ENCODE measurements at regions not wholly inside any gene's neighbourhood (a gene's known extent, or its start where the extent isn't known, plus 50 kb on each side); places are given as distances from the start of the nearest gene placed in this dataset.

GRCh38 chr2:196391149-196391479, 219.7 kb upstream of the STK17B start:
- Histone ChIP-seq H3K27me3 (ENCODE audit: insufficient read depth, low read length) (no peaks in the 10 kb centered on the region), H3K4me1 (ENCODE audit: control insufficient read depth, insufficient read depth, low read length, unreplicated experiment) (no peaks in the 10 kb centered on the region), H2AFZ (ENCODE audit: low read length, unreplicated experiment) (no peak overlapping the region), H3K79me2 (ENCODE audit: control insufficient read depth, insufficient read depth, low read length, unreplicated experiment) (no peaks in the 10 kb centered on the region), H3K27ac (ENCODE audit: low read depth, low read length) (no peak overlapping the region), H3K4me3 (ENCODE audit: low read depth, low read length) (no peak overlapping the region), H3K36me3 (ENCODE audit: insufficient read depth, low read length) (no peaks in the 10 kb centered on the region)

- Histone ChIP-seq H3K27me3 (ENCODE audit: insufficient read depth, low read length) (no peaks in the 10 kb centered on the region), H3K4me3 (ENCODE audit: low read depth, low read length) (no peak overlapping the region), H2AFZ (ENCODE audit: low read length, unreplicated experiment) (peak overlapping the region; percentile 3), H3K79me2 (ENCODE audit: control insufficient read depth, insufficient read depth, low read length, unreplicated experiment) (no peaks in the 10 kb centered on the region), H3K4me1 (ENCODE audit: control insufficient read depth, insufficient read depth, low read length, unreplicated experiment) (peaks cover 34% of the 10 kb centered on the region), H3K27ac (ENCODE audit: low read depth, low read length) (no peak overlapping the region), H3K36me3 (ENCODE audit: insufficient read depth, low read length) (no peaks in the 10 kb centered on the region)
These were observed 227.7 kb upstream of the STK17B start for GRCh38 chr2:196399096-196399495.

- peak overlapping the region; percentile 59 for H3K27ac ChIP-seq (ENCODE audit: low read depth, low read length)
- peaks cover 38% of the 10 kb centered on the region for H3K4me1 ChIP-seq (ENCODE audit: control insufficient read depth, insufficient read depth, low read length, unreplicated experiment)
These were observed 228.6 kb upstream of the STK17B start for GRCh38 chr2:196399722-196400691.

GRCh38 chr2:196403471-196403870, 232.1 kb upstream of the STK17B start:
- Histone ChIP-seq H3K27ac (ENCODE audit: low read depth, low read length) (peak overlapping the region; percentile 52), H3K27me3 (ENCODE audit: insufficient read depth, low read length) (no peaks in the 10 kb centered on the region), H2AFZ (ENCODE audit: low read length, unreplicated experiment) (peak overlapping the region; percentile 79), H3K79me2 (ENCODE audit: control insufficient read depth, insufficient read depth, low read length, unreplicated experiment) (no peaks in the 10 kb centered on the region), H3K36me3 (ENCODE audit: insufficient read depth, low read length) (no peaks in the 10 kb centered on the region), H3K4me3 (ENCODE audit: low read depth, low read length) (no peak overlapping the region), H3K4me1 (ENCODE audit: control insufficient read depth, insufficient read depth, low read length, unreplicated experiment) (peaks cover 38% of the 10 kb centered on the region)

More at GRCh38 chr2:196399722-196400691, 228.6 kb upstream of the STK17B start:
- Histone ChIP-seq H3K27me3 (ENCODE audit: insufficient read depth, low read length) (no peaks in the 10 kb centered on the region), H3K79me2 (ENCODE audit: control insufficient read depth, insufficient read depth, low read length, unreplicated experiment) (no peaks in the 10 kb centered on the region), H3K36me3 (ENCODE audit: insufficient read depth, low read length) (no peaks in the 10 kb centered on the region), H2AFZ (ENCODE audit: low read length, unreplicated experiment) (peak overlapping the region; percentile 3), H3K4me3 (ENCODE audit: low read depth, low read length) (no peak overlapping the region; the same call in 1 of the 2 replicates)

- H3K36me3 ChIP-seq (ENCODE audit: insufficient read depth, low read length): no peaks in the 10 kb centered on the region
- H2AFZ ChIP-seq (ENCODE audit: low read length, unreplicated experiment): no peak overlapping the region
- H3K4me1 ChIP-seq (ENCODE audit: control insufficient read depth, insufficient read depth, low read length, unreplicated experiment): peaks cover 34% of the 10 kb centered on the region
These were observed 232.9 kb upstream of the STK17B start for GRCh38 chr2:196404276-196404675.

GRCh38 chr2:196407675-196408264, 231.7 kb upstream of the CCDC150 start:
- no peaks in the 10 kb centered on the region for H3K79me2 ChIP-seq (ENCODE audit: control insufficient read depth, insufficient read depth, low read length, unreplicated experiment)
- H3K27me3 ChIP-seq (ENCODE audit: insufficient read depth, low read length): no peaks in the 10 kb centered on the region
- no peak overlapping the region for H3K4me3 ChIP-seq (ENCODE audit: low read depth, low read length)
- H2AFZ ChIP-seq (ENCODE audit: low read length, unreplicated experiment): no peak overlapping the region
- H3K36me3 ChIP-seq (ENCODE audit: insufficient read depth, low read length): no peaks in the 10 kb centered on the region
- no peak overlapping the region for H3K27ac ChIP-seq (ENCODE audit: low read depth, low read length)
- H3K4me1 ChIP-seq (ENCODE audit: control insufficient read depth, insufficient read depth, low read length, unreplicated experiment): peaks cover 18% of the 10 kb centered on the region

More at GRCh38 chr2:196404276-196404675, 232.9 kb upstream of the STK17B start:
- H3K27ac ChIP-seq (ENCODE audit: low read depth, low read length): peak overlapping the region; percentile 52
- H3K4me3 ChIP-seq (ENCODE audit: low read depth, low read length): no peak overlapping the region
- H3K27me3 ChIP-seq (ENCODE audit: insufficient read depth, low read length): no peaks in the 10 kb centered on the region
- H3K79me2 ChIP-seq (ENCODE audit: control insufficient read depth, insufficient read depth, low read length, unreplicated experiment): no peaks in the 10 kb centered on the region

GRCh38 chr2:196409376-196409775, 230.1 kb upstream of the CCDC150 start:
- Histone ChIP-seq H3K4me1 (ENCODE audit: control insufficient read depth, insufficient read depth, low read length, unreplicated experiment) (peaks cover 2% of the 10 kb centered on the region), H3K79me2 (ENCODE audit: control insufficient read depth, insufficient read depth, low read length, unreplicated experiment) (no peaks in the 10 kb centered on the region), H3K27me3 (ENCODE audit: insufficient read depth, low read length) (no peaks in the 10 kb centered on the region), H2AFZ (ENCODE audit: low read length, unreplicated experiment) (no peak overlapping the region), H3K27ac (ENCODE audit: low read depth, low read length) (no peak overlapping the region), H3K36me3 (ENCODE audit: insufficient read depth, low read length) (no peaks in the 10 kb centered on the region), H3K4me3 (ENCODE audit: low read depth, low read length) (no peak overlapping the region)

GRCh38 chr2:196410008-196410407, 229.5 kb upstream of the CCDC150 start:
- H3K27ac ChIP-seq (ENCODE audit: low read depth, low read length): no peak overlapping the region
- H3K27me3 ChIP-seq (ENCODE audit: insufficient read depth, low read length): no peaks in the 10 kb centered on the region
- H3K4me3 ChIP-seq (ENCODE audit: low read depth, low read length): no peak overlapping the region
- no peak overlapping the region for H2AFZ ChIP-seq (ENCODE audit: low read length, unreplicated experiment)
- no peaks in the 10 kb centered on the region for H3K36me3 ChIP-seq (ENCODE audit: insufficient read depth, low read length)
- H3K4me1 ChIP-seq (ENCODE audit: control insufficient read depth, insufficient read depth, low read length, unreplicated experiment): no peaks in the 10 kb centered on the region
- H3K79me2 ChIP-seq (ENCODE audit: control insufficient read depth, insufficient read depth, low read length, unreplicated experiment): no peaks in the 10 kb centered on the region

GRCh38 chr2:196413821-196414274, 225.7 kb upstream of the CCDC150 start:
- Histone ChIP-seq H2AFZ (ENCODE audit: low read length, unreplicated experiment) (no peak overlapping the region), H3K27me3 (ENCODE audit: insufficient read depth, low read length) (no peaks in the 10 kb centered on the region), H3K79me2 (ENCODE audit: control insufficient read depth, insufficient read depth, low read length, unreplicated experiment) (no peaks in the 10 kb centered on the region), H3K4me3 (ENCODE audit: low read depth, low read length) (no peak overlapping the region), H3K36me3 (ENCODE audit: insufficient read depth, low read length) (no peaks in the 10 kb centered on the region), H3K4me1 (ENCODE audit: control insufficient read depth, insufficient read depth, low read length, unreplicated experiment) (no peaks in the 10 kb centered on the region), H3K27ac (ENCODE audit: low read depth, low read length) (no peak overlapping the region)

GRCh38 chr2:196415384-196415783, 224.1 kb upstream of the CCDC150 start:
- Histone ChIP-seq H3K27ac (ENCODE audit: low read depth, low read length) (no peak overlapping the region), H2AFZ (ENCODE audit: low read length, unreplicated experiment) (no peak overlapping the region), H3K4me3 (ENCODE audit: low read depth, low read length) (no peak overlapping the region), H3K36me3 (ENCODE audit: insufficient read depth, low read length) (no peaks in the 10 kb centered on the region), H3K4me1 (ENCODE audit: control insufficient read depth, insufficient read depth, low read length, unreplicated experiment) (no peaks in the 10 kb centered on the region), H3K27me3 (ENCODE audit: insufficient read depth, low read length) (no peaks in the 10 kb centered on the region), H3K79me2 (ENCODE audit: control insufficient read depth, insufficient read depth, low read length, unreplicated experiment) (no peaks in the 10 kb centered on the region)

GRCh38 chr2:196420143-196420542, 219.4 kb upstream of the CCDC150 start:
- Histone ChIP-seq H3K36me3 (ENCODE audit: insufficient read depth, low read length) (no peaks in the 10 kb centered on the region), H3K4me1 (ENCODE audit: control insufficient read depth, insufficient read depth, low read length, unreplicated experiment) (no peaks in the 10 kb centered on the region), H3K27me3 (ENCODE audit: insufficient read depth, low read length) (no peaks in the 10 kb centered on the region), H3K79me2 (ENCODE audit: control insufficient read depth, insufficient read depth, low read length, unreplicated experiment) (no peaks in the 10 kb centered on the region), H3K4me3 (ENCODE audit: low read depth, low read length) (no peak overlapping the region), H3K27ac (ENCODE audit: low read depth, low read length) (no peak overlapping the region), H2AFZ (ENCODE audit: low read length, unreplicated experiment) (no peak overlapping the region)

Measured in ACC112 (cell line).